Endometrium (tissue), 2 donors: ENCODE measurements at regions not wholly inside any gene's neighbourhood (a gene's known extent, or its start where the extent isn't known, plus 50 kb on each side); places are given as distances from the start of the nearest gene placed in this dataset.
A peak's percentile ranks its signal among the peaks of the same experiment; 100 is the strongest.
"Not testable (repeated sequence)": the region's sequence is repeated elsewhere in the genome, so short reads cannot be mapped to it uniquely, and the experiment has no call there.

Source experiments
- FAIRE-seq: peaks from 2 replicates; lab custom pipeline; 2012; peaks lifted over from hg19 to GRCh38; lab: Jason Lieb, UNC
- donor health status: control.
- donor health status: control.

DNA sequence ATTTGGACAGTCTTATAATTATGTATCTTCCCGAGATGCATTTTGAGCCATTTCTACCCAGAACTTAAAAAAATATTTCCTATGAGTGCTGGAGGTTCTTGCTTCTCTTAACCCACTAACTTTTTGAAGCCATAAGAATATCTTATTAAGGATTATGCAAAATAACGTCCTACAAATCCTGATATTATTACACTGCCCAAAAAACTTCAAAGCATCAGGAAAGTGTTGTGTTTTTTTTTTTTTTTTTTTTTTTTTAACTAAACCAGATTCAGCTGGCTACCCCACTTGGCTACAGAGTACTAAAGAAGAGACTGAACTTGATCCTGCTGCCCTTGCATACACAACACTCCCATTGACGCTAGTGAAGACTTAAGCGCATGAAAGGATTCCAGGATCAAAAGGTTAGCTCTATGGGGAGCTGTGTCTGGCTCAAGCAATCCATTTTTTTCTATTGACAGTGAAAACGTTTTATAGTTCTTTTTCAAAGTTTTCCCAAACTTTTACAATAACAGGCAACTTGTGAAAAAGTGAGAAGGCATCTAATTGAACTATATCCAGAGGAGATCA, 141.4 kb downstream of the KCNRG start:
- no peak for FAIRE-seq

DNA sequence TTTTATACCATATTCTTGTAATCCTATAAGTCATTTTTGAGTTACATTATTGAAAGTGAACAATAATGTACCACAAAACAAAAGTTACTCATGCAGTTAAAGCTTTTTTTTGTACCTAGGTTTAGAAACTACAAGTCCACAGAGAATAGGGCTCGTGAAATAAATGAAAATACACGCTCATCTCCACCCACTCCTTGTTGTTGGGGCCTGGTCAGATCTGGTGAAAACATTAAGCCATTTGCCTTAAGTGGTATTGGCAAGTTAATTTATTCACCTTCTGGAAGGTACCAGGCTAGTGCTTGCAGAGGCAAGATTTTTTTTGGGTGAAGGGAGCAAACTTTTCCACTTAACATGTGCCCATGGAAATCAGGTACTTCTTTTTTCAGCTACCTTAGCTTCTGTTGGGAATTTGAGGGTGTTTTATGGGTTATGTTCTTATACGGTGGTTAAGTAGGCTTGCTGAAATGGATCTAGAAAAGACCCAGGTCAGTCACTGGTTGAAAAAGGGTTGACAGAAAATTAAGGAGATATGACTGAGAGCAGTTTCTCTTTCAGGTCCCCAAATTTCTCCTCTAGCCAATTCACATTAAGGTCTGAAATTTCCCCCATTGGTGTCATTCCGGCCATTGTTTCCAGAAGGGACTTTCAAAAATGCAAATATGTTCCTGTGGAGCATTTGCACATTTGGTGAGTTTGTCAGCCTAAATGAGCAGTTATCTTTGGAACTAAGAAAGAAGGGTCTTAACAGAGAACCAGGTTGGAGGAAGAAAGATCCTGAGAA, 143.3 kb downstream of the KCNRG start:
- FAIRE-seq: no peak

DNA sequence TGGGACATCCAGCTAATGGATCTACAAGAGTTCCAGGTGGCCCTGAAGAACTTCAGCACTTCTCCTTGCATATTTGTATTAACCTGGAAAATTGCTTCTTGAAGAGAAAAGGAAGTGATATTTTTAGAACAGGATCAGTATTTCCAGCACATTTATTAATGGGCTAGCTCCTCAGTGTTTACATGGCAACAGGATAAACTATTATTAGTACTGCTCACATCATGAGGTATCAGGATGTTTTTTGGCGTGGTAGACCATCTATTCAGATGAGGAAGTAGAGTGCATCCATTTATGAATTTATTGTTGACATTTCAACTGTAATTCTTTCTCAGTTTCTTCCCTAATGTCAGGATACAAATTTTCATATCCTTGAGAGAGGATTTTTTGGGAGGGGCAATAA, 144.4 kb downstream of the KCNRG start:
- no peak for FAIRE-seq

DNA sequence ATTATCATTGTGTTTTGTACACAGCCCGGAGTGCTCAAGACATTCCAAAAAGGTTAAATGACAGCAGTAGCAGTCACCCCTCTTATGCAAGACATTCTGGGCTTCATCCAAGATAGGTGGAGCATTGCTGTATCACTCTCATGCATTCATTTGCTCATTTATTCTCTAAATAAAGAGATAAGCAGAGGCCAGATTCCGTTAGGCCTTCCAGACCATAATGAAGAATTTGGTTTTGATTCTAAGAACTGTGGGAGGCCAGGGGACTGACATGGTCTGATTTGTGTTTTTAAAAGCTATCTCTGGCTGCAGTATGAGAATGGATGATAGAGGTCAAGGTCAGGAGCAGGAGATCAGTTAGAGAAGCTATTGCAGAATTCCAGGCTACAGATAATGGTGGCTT, 145.8 kb downstream of the KCNRG start:
- no peak for FAIRE-seq

DNA sequence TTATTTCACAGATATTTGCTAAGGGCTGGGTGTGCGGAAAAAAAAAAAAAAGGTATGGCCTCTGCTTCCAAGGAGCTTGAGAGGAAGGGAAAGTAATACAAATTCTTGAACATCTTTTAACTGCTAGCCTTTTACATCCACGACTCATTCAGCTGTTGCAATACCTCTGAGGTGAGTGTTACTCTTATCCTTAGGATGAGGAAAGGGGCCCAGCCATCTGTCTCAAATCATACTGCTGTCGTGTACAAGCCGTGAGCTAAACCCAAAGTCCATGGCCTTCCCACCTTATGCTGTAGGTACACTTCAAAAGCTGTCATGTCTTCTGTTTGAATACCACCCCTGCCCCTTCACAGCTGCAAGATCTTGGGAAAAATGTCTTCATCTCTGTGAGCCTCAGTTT, 146.8 kb downstream of the KCNRG start:
- FAIRE-seq: no peak

DNA sequence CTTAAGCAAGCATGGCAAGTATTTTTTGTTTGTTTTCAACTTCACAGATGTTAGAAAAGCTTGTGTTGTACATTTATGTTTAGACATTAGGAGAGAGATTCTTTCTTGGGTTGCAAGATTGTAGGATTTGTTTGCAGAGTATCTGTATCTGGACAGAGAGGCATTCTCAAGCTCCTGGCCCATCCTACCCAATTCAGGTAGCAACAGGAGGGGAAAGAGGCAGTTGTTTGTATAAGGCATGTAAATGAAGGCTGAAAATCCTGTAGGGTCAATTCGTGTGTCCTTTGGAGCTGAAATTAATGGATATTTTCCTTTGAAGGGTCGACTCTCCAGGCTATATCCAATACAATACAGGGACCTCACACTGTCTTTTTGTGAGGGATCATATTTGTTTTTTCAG, 147.3 kb downstream of the KCNRG start:
- FAIRE-seq: no peak

DNA sequence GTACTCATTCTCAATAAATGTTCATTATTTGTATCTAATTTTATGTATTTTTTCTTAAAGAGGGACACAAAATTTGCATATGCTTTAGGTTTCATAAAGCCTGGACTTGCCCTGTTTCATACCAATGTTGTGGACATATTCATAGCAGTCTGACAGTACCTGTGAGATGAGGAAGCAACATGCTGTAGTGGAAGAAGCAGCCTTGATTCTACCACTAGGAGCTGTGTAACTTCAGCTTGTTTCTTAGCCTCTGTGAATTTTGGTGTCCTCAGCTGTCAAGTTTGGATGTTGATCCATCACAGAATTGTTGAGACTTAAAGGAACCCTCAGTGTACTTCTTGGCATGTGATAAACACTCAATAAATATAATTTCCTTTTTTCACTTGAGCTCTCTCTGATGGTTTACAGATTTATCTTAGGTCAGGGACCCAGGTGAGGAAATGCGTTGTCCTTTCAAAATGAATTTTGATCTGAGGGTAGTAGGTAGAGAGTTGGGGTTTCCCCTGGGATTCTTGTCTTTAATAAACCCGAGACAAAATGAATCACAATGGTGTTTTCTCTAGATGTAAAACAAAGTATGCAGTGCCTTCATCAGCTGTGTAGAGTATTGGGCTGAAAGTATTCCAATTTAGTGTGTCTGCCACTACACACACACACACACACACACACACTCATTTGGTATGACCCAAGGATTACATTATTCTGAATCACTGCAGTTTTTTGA, 152.1 kb downstream of the KCNRG start:
- no peak for FAIRE-seq

DNA sequence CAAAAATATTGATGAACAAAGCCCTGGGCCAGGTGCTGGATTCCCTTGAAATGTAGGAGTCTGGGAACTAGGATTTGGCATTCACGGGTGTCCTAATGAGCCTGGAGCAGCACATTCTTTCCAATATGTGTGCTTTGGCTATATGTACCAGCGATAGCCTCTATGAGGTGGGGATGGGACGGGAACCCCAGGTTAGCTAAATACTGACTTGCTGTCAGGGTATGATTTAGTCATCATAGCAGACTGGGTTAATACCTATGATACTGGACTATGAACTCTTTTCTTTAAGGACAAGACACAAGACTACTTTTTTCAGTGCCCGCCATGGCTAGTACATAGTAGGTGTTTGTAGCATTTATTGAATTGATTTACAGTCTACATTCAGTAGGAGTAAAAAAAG, 152.7 kb downstream of the KCNRG start:
- no peak for FAIRE-seq

DNA sequence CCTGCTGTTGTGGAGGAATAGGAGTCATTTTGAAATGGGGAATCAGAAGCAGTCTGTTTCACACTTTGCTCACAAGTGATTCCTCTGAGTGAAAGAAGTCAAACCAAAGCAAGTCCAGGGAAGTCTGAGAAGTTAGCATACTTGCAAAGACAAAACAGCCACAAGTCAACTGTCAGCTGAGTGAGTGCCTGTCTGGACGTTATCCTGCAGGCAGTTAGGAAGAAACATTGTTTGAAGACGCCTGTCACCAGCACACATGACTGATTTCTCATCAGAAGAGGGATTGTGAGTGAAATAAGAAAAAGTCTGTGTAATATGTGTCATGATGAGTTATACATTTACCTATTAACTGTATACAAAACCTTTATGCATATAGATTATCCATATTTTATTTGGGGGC, 153.5 kb downstream of the KCNRG start:
- FAIRE-seq: no peak

DNA sequence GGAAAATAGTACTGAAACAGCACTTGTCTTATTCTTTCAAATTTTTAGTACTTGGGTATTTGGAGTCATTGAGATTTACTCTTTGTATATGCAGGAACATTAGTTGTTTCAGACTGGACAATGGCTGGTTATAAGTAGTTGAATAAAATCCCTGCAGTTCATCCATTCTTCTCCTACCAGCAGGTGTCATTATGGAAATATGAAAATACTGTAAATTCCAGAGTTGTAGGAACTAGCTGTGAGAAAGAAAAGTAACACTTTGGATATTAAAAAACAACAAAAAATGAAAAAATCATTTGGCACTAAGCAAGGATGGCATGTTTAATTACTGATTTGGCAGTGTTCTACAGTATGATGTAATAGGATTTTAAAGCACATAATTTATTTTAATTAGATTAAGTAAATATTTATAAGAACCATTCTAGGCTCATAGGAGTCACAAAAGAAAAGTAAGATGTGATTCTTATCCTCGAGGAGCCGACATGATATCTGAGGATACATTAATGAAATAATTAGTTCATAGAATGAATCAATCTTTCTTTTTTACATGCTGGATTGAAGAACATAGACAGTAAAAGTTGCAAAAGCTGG, 155.3 kb downstream of the KCNRG start:
- peak; percentile 80 for FAIRE-seq

DNA sequence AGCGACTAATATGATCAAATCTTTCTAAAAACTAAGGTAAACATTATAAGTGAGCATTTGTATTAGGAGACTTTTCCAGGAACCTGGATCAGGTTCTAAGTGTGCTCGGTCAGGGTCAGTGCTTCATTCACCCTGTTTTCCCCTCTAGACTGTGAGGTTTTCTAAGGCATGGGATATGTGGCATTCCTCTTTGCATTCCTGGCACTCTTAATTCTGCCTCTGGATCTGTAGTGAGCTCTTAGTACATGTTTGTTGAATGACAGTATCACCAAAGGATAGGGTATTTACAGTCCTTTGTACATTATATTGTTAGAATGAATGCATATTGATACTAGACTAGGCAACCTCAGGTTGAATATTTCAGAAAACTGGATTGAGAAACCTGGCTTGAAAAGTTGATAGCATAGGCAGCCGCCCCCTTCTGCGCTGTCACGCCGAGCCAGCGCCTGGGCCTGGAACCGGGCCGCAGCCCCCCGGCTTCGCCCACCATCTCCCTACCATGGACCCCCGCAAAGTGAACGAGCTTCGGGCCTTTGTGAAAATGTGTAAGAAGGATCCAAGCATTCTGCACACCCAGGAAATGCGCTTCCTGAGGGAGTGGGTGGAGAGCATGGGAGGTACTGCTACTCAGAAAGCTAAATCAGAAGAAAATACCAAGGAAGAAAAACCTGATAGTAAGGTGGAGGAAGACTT, 156.5 kb downstream of the KCNRG start:
- no peak for FAIRE-seq

DNA sequence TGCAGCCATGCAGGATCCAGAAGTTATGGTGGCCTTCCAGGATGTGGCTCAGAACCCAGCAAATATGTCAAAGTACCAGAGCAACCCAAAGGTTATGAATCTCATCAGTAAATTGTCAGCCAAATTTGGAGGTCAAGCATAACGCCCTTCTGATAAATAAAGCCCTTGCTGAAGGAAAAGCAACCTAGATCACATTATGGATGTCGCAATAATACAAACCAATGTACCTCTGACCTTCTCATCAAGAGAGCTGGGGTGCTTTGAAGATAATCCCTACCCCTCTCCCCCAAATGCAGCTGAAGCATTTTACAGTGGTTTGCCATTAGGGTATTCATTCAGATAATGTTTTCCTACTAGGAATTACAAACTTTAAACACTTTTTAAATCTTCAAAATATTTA, 157.8 kb downstream of the KCNRG start:
- not testable (repeated sequence) for FAIRE-seq

DNA sequence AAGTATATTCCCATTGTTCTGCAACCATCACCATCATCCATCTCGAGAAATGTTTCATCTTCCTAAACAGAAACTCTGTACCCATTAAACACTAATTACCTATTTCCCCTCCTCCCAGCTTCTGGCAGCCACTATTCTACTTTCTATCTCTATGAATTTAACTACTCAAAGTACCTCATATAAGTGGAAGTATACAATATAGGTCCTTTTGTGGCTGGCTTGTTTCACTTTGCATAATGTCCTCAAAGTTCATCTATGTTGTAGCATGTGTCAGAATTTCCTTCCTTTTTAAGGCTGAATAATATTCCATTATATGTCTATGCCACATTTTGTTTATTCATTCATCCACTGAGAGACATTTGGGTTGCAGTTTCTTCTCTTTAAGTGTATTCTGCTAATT, 159.4 kb downstream of the KCNRG start:
- FAIRE-seq: no peak

DNA sequence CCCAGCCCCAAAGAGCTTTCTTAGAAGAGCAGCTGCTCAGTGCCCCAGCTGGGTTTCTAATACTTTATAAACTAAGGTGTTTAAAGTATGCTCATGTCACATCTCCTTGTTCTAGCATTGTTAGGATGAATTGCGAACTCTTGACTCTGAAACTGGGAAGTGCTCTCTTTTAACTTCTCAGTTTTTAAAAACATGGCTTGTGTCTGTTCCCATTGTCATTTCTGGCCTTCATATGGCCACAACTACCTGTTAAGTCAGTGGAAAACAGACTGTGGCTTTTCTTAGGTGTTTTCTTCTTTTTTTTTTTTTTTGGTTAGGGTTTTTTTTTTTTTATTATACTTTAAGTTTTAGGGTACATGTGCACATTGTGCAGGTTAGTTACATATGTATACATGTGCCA, 164.7 kb downstream of the KCNRG start:
- FAIRE-seq: no peak

DNA sequence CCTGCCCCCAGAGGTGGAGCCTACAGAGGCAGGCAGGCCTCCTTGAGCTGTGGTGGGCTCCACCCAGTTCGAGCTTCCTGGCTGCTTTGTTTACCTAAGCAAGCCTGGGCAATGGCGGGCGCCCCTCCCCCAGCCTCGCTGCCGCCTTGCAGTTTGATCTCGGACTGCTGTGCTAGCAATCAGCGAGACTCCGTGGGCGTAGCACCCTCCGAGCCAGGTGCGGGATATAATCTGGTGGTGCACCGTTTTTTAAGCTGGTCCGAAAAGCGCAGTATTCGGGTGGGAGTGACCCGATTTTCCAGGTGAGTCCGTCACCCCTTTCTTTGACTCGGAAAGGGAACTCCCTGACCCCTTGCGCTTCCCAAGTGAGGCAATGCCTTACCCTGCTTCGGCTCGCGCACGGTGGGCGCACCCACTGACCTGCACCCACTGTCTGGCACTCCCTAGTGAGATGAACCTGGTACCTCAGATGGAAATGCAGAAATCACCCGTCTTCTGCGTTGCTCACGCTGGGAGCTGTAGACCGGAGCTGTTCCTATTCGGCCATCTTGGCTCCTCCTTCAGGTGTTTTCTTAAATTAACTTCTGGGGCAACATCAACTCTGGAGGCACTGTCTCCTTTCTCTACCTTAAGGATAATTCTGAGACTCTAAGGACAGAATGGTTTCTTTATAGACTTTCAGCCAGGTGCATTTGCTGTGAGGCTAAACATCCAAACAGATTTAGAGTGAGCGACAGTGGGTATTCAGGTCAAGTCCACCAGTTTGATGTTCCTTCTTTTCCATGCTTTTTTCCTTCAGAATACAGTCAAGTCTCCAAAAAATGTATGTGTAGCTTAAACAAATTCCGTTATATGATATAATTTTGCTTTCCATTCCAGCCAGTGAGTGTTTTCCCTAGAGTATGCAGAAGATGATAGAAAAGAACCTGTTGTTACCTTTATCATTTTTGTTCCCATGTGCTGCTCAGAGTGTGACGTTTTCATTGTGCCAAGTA, 170.8 kb downstream of the KCNRG start:
- FAIRE-seq: not testable (repeated sequence)

DNA sequence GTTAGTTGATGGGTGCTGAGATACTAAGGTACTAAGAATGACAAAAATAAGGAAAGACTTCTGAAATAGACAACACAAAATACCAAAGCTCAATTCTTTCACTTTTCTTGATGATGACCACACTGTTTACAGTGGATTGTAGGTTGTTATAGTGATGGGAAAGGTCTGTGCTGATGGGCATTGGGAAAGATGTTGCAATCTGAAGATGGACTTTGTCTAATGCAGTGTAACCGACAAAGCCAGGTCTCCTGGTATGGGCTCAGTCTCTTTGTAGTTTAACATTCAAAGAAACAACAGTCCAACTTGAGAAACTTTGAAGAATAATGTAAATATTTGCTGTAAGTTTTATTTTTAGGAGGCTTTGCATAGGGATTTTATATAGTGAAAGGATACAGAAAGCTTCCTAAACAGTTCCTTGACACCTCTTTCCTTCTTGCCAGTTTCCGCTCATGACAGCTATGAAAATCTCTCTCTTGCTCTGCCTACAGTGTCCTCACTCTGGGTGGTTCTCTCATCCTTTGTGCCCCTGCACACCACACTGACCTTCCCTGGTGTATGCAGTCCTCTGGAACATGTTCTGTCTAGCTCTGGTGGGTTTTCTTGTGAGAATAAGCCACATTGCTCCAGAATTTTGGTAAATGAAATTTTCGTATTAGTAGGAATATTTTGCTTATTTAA, 172.2 kb downstream of the KCNRG start:
- FAIRE-seq: no peak

DNA sequence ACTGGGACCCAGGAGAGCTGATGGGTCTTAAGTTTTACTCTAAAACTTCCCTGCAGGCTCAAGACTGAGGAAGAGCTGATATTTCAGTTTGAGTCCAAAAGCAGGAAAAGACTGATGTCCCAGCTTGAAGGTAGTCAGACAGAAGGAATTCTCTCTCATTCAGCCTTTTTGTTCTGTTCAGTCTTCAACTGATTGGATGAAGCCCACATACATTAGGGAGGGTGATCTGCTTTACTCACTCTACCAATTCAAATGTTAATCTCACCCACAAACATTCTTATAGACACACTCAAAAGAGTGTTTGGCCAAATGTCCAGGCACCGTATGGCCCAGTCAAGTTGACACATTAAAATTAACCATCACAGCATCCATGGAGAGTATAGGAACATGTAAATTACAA, 173.5 kb downstream of the KCNRG start:
- FAIRE-seq: no peak

DNA sequence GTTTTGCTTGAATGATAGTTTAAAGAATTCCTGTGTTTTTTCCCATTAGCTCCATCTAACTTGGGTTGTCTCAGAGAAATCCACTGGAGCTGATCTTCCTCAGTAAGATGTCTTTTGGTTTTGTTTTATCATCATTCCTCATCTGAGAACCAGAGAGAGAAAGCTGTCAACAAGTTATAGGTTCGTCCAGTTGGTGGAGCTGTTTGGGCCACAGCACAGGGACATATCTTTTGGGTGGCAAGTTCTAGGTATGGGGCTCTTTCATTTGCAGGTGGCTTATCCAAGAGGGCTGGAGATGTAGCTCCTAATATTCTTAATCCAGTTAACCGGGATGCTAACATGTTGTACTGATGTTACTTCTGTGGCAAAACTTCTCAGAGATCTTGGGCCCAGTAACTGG, 174.2 kb downstream of the KCNRG start:
- no peak for FAIRE-seq

DNA sequence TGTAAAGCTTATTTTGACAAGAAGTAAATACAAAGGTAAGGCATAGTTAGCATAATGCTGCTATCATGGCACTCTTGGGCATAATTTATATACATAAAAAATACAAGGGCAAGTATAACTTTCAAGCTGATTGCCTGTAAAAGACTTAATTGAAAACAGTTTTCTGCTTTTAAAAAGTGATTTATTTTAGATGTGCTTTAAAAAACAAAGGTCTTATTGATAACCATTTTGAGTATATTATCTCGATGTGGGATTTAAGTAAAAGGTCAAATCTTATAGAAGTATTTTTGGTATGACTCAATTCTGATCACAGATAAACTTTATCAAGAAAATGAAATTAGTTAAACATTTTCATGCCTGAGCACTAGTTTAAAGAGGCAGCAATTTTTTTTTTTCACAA, 175.8 kb downstream of the KCNRG start:
- peak; percentile 53 for FAIRE-seq

DNA sequence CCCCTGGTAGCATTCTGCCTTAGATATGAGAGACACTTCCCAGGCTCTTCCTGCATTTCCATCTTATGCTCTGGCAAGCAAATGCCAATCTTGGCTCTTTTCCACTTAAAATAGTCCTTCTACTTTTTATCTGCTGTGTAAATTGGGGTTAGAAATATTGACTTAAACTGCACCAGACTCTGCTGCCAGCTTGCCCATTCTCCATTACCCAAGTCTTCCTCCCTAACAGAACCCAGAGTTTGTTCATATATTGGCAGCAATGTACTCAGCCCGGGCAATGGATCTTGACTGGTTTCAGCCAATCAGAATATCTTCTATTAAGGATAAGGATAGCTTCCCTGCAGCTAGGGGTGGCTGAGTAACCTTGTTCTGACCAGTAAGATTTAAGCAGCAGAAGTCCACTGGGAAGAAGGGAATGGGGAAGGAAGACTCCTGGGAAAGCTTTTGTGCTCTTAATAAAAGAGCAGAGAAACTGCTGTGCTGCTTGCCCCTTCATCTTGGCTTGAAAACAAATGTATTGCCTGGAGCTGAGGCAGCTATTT, 177.1 kb downstream of the KCNRG start:
- FAIRE-seq: no peak
